HG02938 (cell line): ENCODE measurements at regions not wholly inside any gene's neighbourhood (a gene's known extent, or its start where the extent isn't known, plus 50 kb on each side); places are given as distances from the start of the nearest gene placed in this dataset.
"Not testable (repeated sequence)": the region's sequence is repeated elsewhere in the genome, so short reads cannot be mapped to it uniquely, and the experiment has no call there.

Experiments used
- ATAC-seq: cut with Tn5 transposase; IDR thresholded peaks from one replicate; pipeline ENCODE4 v1.9.1; 2021; ENCODE audit warnings: mild to moderate bottlenecking, moderate library complexity; ENCODE audit not compliant: unreplicated experiment

GRCh38 chr1:187691439-187691838, 862.7 kb downstream of the PLA2G4A start:
- no peak for ATAC-seq

- ATAC-seq = no peak
Measured at GRCh38 chr1:187692799-187693198, 864.0 kb downstream of the PLA2G4A start.

GRCh38 chr1:187696073-187696472, 867.3 kb downstream of the PLA2G4A start:
- ATAC-seq = no peak

GRCh38 chr1:187703138-187704130, 874.7 kb downstream of the PLA2G4A start:
- ATAC-seq = not testable (repeated sequence)

GRCh38 chr1:187714470-187714869, 885.7 kb downstream of the PLA2G4A start:
- ATAC-seq = no peak

GRCh38 chr1:187715483-187715882, 886.7 kb downstream of the PLA2G4A start:
- ATAC-seq = no peak

- no peak for ATAC-seq
Measured at GRCh38 chr1:187716160-187716559, 887.4 kb downstream of the PLA2G4A start.

- no peak for ATAC-seq
Measured at GRCh38 chr1:187718527-187718926, 889.8 kb downstream of the PLA2G4A start.

- ATAC-seq = no peak
Measured at GRCh38 chr1:187721216-187721615, 892.5 kb downstream of the PLA2G4A start.

GRCh38 chr1:187725216-187725615, 896.5 kb downstream of the PLA2G4A start:
- no peak for ATAC-seq

- no peak for ATAC-seq
Measured at GRCh38 chr1:187733232-187733631, 904.5 kb downstream of the PLA2G4A start.

GRCh38 chr1:187734427-187734826, 905.7 kb downstream of the PLA2G4A start:
- no peak for ATAC-seq

- peak; percentile 91 for ATAC-seq
Measured at GRCh38 chr1:187744665-187745064, 915.9 kb downstream of the PLA2G4A start.

GRCh38 chr1:187755536-187755935, 926.8 kb downstream of the PLA2G4A start:
- ATAC-seq = no peak

- not testable (repeated sequence) for ATAC-seq
Measured at GRCh38 chr1:187756684-187757083, 927.9 kb downstream of the PLA2G4A start.

GRCh38 chr1:187759825-187760333, 931.1 kb downstream of the PLA2G4A start:
- no peak for ATAC-seq

GRCh38 chr1:187762118-187762517, 933.4 kb downstream of the PLA2G4A start:
- no peak for ATAC-seq

- no peak for ATAC-seq
Measured at GRCh38 chr1:187763465-187763864, 934.7 kb downstream of the PLA2G4A start.

GRCh38 chr1:187763976-187764375, 935.2 kb downstream of the PLA2G4A start:
- ATAC-seq = no peak

- no peak for ATAC-seq
Measured at GRCh38 chr1:187771396-187771795, 942.6 kb downstream of the PLA2G4A start.

- ATAC-seq = no peak
Measured at GRCh38 chr1:187773168-187773567, 944.4 kb downstream of the PLA2G4A start.

- no peak for ATAC-seq
Measured at GRCh38 chr1:187787736-187788135, 959.0 kb downstream of the PLA2G4A start.
